ENCODE measurements at regions not wholly inside any gene's neighbourhood (a gene's known extent, or its start where the extent isn't known, plus 50 kb on each side); places are given as distances from the start of the nearest gene placed in this dataset.
"Not testable (repeated sequence)": the region's sequence is repeated elsewhere in the genome, so short reads cannot be mapped to it uniquely, and the experiment has no call there.

DNA sequence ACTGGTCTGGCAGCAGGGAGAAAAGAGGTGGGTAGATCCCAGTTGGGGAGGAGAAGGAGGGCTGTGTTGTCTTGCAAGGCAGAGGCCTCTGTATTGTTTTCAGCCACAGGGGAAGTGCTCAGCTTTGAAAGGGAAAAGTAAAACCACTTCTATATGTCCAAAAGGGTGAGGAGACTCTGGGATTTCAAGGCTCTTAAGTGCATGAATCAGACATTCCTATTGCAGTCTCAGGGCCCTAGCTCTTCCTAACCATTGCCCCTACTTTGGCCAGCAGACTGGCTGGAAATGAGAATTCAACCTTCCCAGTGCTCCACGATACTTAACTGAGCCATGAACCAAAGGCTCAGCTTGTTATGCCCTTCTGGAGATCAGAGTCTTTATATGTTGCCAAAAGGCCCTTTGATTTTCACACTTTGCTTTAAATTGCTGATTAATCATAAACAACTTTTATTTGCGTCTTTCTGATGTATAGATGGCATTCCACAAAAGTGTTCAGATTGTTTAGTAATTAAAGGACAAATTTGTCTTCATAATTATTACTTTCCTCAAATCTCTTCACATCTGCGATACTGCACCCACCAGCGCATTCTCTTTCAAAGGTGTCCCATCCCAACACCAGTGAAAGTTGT, 313.8 kb upstream of the MMADHC start:
- DNase-seq: no peak

DNA sequence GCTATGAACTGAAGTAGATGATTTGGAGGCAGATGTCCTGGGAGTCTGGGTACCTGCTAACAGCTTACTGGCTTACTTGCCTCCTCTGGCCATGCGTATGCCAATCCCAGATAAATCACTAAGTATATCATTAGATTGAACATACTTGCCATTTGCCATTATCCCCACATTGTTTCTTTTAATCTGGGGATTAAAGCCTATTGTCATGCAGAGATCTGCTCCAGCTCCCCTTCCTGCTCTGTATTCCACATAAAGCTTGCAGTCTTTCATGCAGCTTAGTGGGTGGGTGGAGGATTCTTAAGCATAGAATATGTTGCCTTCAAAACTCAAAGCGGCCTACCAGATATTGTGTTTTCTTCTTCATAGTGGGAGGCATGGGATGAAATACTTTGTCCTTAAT, 311.8 kb upstream of the MMADHC start:
- no peak for DNase-seq

DNA sequence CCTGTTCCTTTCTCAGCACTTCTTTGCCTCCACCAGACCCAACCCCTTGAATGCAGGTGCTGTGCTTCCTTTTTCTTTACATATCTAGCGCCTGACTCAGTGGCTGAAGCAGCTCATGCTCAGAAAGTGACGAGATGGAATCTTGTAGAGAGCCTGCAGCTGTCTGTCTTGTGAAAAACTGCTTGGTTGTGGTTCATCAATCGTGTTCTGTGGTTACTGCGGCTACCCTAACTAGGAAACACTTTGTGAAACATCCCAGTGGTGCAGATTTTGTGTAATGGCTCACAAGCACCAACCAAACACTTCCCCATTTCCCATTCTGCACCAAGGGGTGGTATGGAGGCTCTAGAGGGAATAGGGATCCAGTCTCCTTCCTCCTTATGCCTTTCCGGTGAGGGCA, 307.2 kb upstream of the MMADHC start:
- no peak for DNase-seq

GRCh38 chr2:149894226-149894625, 306.7 kb upstream of the MMADHC start:
- no peak for DNase-seq

DNA sequence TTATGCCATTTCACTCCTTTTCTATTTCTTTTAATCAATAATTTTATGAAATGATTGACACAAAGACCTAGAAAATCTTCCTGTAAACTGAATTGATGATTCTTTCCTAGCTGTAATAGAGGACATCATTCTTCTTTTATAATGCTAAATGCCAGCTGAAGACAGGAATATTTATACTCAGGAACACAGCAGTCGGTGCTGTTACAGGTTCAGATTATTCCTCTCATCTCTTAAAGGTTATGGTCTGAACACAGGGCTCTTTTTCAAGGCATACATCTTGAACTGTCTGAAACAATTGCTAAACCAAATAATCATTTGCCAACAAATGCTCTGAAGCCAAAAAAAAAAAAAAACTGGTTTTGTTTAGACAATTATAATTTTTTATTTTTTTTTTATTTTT, 305.0 kb upstream of the MMADHC start:
- DNase-seq: no peak

DNA sequence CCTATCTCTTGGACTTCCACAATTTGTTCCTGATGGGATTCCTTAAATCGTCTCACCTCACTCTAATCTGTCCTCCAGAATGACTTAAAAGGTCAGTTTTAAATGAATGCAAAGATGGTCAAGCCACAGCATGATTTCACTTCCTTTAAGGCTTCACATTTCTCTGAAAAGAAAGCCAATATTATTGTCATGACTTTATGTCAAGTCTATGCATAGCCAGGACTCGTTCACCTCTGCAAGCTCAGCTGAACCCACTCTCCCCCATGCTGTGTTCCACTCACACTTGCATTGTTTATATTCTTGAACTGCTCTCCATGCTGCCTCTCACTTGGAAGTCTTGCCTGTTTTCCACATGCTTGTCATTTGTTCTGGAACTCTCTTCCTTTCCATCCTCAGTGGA, 298.4 kb upstream of the MMADHC start:
- no peak for DNase-seq

GRCh38 chr2:149885468-149885867, 297.9 kb upstream of the MMADHC start:
- DNase-seq: peak; percentile 72 to 94

GRCh38 chr2:149884871-149885270, 297.3 kb upstream of the MMADHC start:
- DNase-seq: no peak

GRCh38 chr2:149877913-149878312, 290.3 kb upstream of the MMADHC start:
- no peak for DNase-seq

GRCh38 chr2:149877074-149877473, 289.5 kb upstream of the MMADHC start:
- no peak for DNase-seq

GRCh38 chr2:149873936-149874335, 286.4 kb upstream of the MMADHC start:
- no peak for DNase-seq

GRCh38 chr2:149872638-149873150, 285.1 kb upstream of the MMADHC start:
- DNase-seq: no peak

DNA sequence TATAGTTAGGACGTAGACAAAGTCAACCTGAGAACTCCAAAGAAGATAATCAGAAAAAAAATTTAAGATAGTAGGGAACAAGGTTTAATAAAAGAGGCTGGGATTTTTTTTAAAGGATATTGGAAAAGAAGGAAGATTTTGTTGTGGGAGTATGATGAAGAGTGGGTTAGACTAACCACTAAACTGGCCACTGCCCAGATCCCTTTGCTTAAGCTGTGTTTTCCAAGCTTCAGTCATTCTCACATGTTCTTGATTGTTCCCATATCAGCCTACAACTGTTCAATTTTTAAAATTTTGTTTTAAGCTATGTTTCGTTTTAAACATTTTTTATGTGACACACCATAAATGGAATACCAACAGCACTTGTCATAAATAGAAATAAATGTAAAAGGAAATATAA, 284.5 kb upstream of the MMADHC start:
- DNase-seq: no peak

- no peak for DNase-seq
Observed at GRCh38 chr2:149871091-149871885, 283.7 kb upstream of the MMADHC start.

DNA sequence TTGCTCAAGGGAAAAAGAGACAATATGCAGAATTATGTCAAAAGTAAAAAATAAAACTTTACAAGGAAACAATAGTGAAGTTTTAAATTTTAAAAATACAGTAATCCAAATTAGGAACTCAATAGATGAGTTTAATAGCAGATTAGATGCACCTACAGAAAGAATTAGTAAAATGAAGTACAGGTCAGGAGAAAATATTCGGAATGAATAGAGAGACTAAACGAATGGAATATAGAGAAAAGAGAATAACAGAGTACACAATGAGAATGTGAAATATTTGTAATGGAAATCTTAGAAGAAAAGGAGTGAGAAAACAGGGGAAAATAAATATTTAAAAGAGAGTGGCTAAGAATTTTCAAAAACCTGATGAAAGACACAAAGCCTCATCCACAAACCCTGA, 275.7 kb upstream of the MMADHC start:
- no peak for DNase-seq

DNA sequence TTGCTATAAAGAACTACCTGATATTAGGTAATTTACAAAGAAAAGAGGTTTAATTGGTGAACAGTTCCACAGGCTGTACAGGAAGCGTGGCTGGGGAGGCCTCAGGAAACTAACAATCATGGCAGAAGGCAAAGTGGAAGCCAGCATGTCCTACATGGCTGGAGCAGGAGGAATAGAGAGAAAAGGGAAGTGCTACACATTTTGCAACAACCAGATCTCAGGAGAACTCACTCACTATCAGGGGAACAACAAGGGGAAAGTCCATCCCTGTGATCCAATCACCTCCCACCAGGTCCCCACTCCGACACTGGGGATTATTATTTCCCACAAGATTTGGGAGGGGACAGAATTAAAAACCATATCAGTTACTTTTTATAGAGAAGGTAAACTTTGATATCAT, 273.5 kb upstream of the MMADHC start:
- no peak for DNase-seq

- DNase-seq: no peak
Observed at GRCh38 chr2:149860276-149860921, 272.8 kb upstream of the MMADHC start.

DNA sequence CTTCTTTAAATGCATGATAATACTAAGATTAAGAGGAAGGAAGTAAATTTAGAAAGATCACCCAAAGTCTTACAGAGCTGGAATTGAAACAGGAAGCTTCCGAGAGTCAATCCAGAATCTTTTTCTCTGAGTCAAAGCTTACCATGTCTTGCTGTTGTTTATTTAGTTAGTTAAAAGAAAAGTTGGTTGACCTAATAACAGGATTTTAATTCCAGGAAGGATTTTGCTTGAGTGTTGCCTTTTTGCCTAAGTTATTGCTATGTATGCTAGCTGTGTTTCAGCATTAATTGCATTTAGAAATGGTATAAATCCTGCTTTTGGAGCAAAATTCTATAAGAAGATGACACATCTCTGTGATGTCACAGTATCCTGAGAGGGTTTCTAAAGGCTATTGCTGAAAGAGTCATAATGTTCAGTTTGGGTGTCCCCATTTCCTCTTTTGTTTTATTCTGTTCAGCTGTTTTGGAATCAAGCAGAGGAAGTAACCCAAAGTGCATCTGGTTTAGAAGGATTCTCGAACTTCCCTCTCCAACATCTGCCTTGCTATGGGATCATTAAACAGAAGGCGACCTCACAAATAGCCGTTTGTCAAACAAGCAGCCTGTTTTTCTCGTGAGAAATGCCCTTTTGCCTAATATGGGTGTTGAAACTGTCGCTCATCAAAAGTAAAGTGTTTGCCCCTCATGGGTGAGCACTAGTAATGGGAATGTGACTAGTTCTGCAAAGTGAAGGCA, 271.5 kb upstream of the MMADHC start:
- DNase-seq: no peak

DNA sequence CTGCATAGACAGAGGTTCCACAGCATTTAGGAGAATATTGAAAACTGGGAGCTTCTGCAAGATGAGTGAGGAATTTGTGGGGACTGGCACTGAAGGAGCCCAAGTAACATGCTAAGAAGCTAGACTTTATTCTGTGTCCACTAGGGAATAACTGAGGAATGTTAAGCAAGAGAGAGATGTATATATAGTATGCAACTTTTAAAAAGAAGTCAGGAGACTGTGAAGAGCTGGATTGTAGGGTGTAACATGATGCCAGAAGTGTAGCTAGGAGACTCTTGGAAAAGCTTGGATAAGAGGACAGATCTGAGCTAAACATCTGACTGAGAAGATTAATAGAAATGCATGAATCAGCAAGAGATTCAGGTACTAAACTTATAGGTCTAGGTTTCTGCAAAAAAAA, 270.6 kb upstream of the MMADHC start:
- no peak for DNase-seq

DNA sequence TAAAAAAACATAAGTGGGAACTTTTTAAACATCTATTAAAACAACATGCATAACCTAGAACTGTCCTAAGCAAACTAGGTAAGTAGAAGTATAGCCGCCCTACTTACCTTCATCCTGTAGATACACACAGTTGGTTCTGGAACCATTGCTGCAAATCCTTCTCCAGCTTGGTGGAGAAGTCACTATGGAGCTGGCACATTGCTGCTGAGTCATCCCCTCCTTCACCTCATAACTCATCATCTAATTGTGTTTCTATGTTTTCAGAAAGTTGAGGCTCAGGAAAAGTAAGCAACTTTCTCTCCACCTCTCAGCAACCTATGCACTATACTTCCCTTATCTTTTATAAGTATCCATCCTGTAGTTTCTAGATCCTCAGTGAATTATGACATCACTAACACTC, 269.8 kb upstream of the MMADHC start:
- DNase-seq: no peak

GRCh38 chr2:149855859-149856258, 268.3 kb upstream of the MMADHC start:
- not testable (repeated sequence) for DNase-seq

DNA sequence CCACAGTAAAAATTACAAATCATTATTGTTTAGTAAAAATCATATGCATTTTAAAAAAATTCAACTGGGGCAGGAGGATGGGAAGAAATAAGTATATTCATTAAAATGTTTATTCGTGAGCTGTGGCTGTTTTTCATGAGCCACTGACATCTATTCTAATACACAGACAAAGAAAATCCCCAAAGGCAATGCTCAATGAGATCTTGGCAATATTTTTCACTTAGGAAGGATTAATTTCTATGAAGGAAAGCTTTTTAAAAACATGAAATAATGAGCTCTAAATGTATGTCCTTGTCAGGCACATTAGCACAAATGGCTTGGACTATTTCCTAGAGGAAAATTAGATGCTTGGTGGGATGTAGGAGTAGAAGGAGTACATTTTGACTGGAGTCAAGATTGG, 262.0 kb upstream of the MMADHC start:
- no peak for DNase-seq

DNA sequence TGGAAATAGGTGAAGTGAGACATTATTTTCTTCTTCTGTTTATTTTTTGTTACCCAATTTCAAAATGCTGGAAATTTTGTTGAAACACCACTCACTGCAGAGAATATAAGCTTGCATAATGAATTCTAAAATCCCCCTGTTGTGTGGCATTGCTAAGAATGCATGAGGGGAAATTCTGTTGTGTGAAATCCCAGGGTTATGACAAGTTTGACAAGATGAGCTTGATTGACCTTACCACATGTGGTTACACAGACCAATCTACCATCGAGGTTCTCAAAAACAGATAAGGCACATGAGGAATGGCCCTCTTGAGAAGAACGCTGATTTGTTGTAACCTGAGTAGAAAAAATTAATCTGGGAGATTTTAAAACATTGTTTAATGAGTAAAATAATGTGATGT, 261.6 kb upstream of the MMADHC start:
- DNase-seq: no peak

Data from NCI-H2081 (cell line).